HG02884 (cell line): ENCODE measurements at regions not wholly inside any gene's neighbourhood (a gene's known extent, or its start where the extent isn't known, plus 50 kb on each side); places are given as distances from the start of the nearest gene placed in this dataset.
"Not testable (repeated sequence)": the region's sequence is repeated elsewhere in the genome, so short reads cannot be mapped to it uniquely, and the experiment has no call there.

Experiments
- ATAC-seq: cut with Tn5 transposase; IDR thresholded peaks from one replicate; pipeline ENCODE4 v1.9.1; 2021; ENCODE audit warnings: mild to moderate bottlenecking, moderate library complexity; ENCODE audit not compliant: unreplicated experiment

DNA sequence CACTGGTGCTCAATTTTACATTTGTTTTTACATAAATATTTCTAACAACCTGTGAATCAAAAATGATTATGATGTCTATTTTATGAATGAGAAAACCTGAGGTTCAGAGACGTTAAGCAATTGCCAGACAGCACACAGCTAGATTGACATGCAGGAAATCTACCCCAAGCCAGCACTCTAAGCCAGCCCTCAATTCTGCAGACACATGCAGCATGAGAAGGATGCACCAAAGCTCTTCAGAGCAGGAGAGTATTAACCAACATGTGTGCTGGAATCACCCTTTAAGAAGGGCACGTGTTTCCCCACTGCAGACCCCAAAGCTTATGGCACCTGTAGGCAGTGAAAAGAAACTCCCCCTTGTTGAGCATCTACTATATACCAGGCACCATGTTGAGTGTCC, 126.1 kb upstream of the ARHGEF3 start:
- ATAC-seq, result no peak

DNA sequence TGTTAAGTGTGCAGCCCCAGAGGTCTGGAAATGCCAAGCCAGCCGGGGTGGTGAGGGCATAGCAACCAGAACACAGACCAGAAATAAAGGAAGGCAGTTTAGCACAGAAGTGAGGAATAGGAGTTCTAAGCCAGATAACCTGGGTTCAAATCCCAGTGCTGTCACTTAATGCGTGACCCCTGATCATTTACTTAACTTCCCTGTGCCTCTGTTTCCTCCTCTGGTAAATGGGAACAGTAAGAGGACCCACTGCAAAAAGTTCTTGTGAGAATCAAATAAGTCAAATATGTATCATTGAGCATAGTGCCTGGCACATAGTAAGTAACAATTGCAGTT, 125.2 kb upstream of the ARHGEF3 start:
- ATAC-seq, result no peak

DNA sequence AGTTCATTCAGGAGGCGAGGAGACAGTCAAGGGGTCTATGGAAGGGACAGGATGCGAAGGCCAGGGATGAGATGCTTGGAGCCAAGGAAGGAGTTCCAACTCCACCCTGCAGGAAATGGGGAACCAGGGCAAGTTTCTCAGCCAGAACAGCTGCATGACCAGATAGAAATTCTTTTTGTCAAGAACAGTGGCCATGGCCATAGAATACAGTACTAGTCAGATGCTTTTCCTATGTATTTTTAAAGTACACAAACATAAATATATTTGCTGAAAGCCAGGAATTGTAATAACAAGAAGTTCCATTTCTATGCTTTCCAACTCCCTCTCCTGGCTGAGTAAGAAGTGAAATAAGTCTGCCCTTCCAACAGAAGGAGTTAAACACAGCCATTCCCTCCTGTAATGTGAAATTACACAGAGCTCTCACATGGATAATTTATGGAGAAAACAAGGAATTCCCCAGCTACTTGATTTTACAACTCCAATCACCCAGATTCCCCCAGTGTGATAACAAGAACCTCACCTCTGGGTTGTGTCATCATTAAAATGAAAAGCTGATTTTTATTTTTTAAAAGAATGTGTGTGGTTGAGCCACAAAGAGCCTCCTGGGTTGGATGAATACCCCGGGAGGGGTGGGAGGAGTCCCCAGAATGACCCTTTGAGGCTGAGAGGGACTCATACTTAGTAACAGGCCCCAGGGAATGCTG, 124.6 kb upstream of the ARHGEF3 start:
- ATAC-seq, result no peak

DNA sequence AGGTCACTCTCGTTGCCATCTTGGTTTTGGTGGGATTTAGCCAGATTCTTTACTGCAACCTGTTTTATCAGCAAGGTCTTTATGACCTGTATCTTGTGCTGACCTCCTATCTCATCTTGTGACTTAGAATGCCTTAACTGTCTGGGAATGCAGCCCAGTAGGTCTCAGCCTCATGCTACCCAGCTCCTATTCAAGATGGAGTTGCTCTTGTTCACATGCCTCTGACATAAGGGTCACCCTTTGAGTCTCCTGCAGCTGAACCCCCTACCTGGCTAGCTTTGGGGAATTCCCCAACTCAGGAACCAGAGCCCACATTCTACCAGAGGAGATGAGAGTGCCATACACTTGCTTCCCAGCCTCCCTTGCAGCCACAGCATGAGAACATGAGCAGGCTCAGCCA, 123.0 kb upstream of the ARHGEF3 start:
- ATAC-seq, result not testable (repeated sequence)

DNA sequence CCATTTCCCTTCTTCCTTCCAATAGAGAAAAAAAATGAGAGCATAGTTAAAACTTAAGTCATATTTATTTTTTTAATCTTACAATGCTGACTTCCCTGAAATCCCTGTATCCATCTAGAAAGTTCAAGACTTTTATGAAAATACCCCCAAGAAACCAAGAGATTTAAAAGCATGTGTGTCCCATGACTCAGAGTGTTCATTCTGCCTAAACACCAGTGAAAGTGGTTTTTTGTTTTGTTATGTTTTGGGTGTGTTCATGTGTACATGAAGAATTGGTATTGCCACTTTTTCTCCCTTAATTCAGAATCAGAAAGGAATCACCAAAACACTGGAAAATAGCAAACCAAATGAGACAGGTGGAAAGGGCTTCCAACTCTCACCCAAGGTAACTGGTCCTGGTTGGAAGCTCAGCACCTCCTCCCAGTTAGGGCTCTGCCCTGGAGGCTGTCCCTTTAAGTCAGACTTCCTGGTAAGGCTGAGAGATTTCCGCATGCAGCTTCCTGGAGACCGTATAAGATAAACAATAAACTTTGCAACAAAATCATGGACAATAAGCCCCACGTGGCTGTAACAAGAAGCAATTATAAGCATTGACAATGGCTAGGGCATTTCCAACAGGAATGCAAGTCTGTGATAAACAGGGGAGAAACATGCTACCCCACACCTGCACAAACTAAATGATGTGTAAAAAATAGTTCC, 121.9 kb upstream of the ARHGEF3 start:
- no peak for ATAC-seq

DNA sequence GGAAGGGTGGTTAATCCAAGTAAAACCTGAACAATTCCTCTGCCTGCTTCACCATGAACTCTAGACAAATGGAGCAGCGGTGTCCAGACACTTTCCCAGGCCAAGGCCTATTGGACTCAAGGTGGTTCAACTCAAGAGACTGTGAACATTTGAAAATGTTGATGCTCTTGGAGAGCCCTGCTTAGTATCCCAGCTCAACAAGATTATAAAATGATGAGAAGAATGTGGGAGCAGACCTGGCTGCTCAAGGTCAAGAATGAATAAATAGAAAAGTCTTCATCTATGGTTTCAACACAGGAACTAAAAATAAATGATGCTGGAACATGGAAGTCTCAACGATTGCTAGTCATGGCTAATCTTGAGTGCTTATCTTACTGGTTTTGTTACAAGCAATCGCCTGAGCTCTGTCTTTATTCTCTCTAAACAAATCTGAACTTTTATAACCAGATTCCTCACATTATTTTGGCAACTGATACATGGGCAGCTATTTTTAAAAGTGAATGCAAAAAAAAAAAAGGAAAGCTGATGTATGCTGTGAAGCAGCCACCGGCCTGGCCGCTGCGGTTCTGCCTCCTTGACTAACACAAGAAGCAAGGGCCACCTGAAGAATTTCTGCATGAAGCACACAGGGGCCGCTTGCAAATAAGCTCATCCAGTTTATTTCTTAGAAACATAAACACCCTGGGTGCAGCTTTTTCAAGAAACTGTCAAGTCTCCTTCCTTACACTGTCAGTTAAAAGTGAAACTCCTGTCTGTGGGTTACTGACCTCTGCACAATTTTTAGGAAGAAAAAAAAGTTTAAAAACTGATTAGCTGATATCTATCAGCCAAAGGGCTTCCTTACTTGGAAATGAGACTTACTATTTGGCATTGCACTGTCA, 120.1 kb upstream of the ARHGEF3 start:
- ATAC-seq, result no peak

DNA sequence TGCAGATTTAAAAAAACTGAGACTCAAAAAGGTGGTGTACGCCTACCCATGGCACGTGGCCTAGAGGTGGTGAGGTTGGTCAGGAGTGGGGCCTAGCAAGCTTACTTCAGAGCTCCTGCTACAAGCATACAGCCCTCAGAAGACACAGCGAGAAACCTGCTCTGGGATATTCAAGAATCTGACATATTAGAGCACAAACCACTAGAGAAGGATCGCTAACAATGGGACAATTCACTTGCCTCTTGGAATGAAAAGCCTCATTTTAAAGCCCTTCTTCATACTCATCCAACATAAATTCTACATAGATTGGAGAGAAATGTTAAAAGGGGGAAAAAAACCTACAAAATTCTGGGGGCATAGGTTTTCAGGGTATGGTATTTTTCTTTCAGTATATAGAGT, 118.0 kb upstream of the ARHGEF3 start:
- ATAC-seq, result no peak

DNA sequence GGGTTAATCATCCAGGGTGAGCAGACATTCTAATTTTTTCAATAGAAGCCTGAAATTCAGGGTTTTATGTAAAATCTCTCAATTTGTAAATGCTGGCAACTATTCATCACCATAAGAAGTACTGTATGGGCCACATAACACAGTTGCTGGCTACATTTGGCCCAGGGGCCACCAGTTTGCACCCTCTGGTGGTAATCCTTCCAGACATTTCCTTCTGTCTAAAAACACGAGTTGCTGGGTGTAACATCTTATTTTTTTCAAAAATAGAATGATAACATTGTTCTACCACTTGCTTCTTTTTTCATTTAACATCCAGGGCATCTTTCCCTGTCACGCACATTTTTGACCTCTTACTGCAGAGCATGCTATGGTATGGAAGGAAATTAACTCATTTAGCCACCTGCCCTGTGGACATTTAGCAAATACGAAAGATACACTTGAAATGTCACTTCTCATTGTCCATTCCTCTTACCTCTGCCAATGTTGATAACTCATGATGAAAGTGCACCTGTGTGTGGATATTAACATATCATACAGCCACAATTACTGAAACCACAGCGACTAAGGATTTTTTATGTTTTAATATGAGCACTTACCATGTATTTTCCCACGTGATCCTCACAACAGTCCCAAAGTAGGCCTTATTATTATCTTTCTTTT, 117.5 kb upstream of the ARHGEF3 start:
- no peak for ATAC-seq

DNA sequence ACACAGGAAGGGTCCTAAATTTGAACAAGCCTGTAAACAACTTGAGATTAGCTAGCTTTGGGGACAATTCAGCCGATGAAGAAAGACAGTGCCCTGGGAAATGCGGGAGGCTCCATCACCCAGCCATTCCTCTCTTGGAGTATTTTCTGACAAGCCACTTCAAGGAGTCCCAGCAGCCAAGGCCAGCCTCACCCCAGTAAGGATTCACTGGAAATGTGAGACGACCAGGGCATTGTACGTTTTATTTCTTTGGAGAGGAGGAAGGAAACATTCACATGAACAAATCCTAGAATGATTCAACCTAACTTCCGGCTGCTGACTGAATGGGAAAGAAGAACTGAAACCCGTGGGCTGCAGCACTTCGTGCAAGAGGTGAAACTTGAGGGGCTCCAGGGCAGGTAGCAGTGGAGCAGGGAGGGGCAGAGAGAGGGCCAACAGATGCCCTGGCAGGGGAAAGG, 116.4 kb upstream of the ARHGEF3 start:
- peak; percentile 37 for ATAC-seq

DNA sequence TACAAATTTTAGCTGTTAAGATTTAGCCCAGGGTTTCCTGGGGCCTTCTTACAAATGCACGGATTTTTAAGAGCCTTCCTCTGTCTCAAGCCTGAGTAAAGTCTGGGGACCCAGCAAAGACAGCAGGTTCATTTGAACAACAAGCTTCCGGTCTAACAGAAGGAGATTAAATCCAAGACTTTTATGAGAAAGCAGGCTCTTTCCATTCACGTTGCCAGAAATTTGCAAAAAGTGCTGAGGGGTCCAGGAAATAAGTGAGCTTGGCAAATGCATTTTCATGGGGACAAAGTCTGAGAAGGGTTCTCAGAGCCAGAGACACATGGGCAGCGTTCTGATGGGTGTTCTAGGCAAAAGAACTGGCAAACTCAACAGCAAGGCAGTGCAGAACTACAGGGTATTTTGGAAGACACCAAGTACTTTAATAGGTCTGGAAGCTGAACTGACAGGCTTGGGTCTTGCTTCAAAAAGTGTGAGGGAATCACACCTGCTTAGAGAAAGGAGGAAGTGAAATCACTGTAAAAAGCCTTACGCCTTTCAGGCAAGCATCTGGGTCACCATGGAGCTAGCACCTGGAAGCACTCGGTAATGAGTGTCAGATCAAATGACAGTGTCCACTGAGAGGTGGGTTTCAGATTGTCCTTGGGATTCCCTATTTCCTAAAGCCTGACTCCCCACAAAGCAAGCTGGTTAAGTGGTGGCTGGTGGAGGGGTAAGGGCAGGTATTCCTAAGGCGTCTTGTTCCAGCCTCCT, 115.8 kb upstream of the ARHGEF3 start:
- peak; percentile 61 for ATAC-seq

DNA sequence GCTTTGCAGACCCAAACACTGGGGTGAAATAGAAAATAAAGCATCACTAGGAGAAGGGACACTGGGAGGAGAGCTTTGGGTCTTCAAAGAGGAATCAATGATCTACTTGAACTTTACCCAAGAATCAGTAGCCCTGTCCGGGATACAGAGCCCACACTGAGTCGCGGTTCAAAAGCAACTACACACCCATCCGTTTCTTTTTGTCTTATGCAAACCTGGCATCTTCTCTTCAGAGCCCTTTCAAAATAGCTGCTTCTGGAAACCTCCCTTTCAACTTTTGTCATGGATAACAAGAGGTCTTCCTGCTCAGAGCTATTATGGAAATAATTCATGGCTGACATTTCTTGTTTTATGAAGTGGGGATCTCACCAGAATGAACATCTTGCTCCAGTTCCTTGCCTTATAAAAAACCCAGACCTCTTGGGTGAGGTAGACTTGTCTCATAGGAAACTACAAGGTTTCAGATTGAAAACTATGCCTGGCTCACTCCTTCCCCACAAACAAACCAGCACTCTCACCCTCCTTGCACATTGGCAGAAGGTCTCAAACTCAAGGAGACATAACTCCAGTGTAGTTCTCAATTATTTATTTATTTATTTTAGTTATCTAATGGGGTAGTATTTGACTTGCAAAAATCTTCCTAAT, 115.1 kb upstream of the ARHGEF3 start:
- no peak for ATAC-seq

DNA sequence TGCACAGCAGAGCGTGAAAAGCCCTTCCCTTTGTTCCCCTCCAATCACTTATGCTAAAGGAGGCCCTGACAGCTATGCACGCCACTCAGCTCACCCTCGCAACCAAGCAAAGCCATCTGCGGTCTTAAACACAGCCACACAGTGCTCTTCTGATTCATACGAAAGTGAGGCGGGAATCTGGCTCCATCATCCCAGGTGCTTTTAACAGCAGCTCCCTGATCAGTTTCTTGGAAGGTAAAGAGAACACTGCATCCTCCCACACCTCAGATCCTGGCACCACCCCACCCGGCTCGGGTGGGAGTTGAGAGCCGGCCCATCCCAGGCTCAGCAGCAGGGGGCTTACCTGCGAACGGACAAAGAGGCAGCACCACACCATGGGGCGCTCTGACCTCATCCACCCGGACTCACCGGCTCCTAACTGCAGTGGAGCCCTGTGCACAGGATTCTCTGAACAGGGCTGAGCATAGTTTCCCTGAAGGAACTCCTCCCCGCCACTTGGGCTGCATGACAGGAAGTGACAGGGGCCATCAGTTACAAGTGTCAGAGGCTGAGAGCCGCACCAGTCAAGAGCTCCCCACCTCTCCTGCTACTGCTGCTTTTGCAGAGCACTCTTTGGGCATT, 114.3 kb upstream of the ARHGEF3 start:
- ATAC-seq, result peak; percentile 41

DNA sequence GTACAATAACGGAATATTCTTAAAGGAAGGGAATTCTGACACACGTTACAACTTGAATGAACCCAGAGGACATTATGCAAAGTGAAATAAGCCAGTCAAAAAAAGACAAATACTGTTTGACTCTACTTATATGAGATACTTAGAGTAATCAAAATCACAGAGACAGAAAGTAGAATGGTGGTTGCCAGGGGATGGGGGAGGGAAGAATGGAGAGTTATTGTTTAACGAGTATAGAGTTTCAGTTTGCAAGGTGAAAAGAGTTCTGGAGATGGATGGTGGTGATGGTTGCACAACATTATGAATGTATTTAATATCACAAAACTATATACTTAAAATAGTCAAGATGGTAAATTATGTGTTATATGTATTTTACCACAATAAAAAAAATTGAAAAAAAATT, 112.9 kb upstream of the ARHGEF3 start:
- ATAC-seq, result no peak

DNA sequence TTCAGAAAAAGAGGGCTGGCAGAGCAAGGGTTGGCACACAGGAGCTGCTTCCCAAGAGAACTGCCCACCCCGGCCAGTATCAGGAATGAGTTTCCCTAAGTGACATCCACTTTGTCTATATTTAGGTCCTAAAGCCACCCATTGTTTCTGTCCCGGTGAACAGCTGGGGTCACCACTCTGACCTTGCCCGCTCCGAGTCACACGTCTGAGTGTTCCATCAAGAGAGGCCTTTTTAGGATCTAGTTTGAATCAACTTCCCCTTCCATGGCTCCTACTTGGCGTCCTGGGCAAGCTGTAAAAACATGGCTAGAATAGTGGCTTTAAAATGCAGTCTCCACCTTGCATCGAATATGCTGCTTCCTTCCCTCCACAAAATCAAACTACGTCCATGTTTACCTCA, 109.6 kb upstream of the ARHGEF3 start:
- no peak for ATAC-seq

DNA sequence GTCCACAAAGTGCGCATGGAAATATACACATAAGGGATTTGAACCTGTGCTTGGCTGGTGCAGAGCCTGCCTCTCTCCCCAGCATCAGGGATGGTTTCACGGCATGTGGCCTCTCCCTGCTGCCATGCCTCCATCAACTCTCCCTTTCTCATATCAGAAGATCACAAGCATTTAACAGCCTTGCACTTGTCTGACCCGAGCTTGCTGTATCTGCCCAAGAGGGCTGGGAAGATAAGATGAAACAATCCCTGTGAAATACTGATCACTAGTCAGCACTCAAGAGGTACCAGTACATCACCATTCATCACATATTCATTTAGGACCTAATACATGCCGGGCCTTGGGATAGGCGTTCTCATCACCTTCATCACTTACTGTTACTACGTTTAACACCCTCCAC, 107.6 kb upstream of the ARHGEF3 start:
- no peak for ATAC-seq

DNA sequence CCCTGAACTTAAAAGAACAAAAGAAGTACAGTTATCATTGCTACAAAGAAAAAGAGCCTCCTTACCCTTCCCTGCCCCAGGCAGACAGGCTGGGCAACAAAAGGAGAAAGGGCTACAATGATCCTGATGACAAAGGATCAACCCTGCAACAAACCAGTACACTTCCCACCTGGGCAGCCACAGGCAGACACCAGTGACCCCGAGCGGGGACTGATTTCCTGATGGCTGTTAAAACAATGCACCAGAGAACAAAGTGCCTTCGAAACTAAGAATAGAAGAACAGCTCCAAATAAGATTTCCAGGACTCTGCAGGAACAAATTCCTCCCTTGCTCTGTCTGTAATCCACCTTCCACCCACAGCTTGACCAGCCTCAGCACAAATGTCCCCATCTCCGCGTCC, 106.3 kb upstream of the ARHGEF3 start:
- ATAC-seq, result no peak

DNA sequence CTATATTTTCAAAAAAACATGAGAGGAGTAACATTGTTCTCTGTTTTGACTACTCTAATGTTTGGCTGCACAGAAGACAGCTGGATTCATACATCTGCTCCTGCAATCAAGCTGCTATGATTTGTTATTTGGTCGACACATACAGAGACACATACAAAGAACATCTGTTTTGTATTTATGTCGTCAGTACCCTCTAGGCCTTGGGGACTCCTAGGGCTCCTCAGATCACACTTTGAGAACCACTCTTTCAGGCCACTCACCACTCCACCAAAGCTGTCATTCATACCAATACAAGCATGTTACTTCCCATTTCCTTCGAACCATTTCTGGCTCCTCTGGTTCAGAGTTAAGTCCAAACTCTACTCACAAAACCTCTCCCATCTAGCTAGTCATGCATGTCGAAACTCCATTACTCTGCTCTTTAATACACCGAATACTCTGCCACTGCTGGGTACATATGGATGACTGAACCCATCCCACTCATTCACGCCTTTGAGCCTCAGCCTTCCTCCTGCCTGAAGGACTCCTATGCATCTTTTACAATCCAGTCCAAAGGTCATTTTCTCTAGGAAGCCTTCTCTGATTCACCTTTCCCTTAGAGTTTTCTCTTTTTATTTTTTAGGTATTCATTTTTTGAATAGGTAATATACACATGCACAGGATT, 102.9 kb upstream of the ARHGEF3 start:
- no peak for ATAC-seq

DNA sequence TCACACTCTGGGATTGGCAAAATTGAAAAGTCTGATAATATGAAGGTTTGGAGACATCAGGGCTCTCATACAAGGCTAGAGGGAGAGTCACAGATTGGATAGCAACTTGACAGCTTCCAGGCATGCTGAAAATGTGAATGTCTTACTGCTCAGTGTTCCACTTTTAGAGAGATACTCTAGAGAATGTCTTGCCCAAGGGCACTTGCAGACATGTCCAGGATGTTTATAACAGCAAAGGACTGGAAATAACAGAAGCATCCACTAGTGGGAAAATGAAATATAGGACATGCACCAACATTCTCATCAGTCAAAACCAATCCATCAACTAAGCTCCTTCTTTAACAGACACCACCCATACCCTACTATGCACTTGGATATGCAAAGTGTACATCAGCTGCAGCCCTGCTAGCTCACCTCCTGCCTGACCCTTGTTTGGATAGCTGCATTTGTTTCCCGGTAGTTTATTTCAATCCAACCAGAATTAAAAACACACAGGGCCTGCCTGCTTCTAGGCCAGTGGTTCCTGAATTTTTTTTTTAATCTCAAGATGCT, 101.6 kb upstream of the ARHGEF3 start:
- no peak for ATAC-seq
